ENCODE measurements at regions not wholly inside any gene's neighbourhood (a gene's known extent, or its start where the extent isn't known, plus 50 kb on each side); places are given as distances from the start of the nearest gene placed in this dataset.

DNA sequence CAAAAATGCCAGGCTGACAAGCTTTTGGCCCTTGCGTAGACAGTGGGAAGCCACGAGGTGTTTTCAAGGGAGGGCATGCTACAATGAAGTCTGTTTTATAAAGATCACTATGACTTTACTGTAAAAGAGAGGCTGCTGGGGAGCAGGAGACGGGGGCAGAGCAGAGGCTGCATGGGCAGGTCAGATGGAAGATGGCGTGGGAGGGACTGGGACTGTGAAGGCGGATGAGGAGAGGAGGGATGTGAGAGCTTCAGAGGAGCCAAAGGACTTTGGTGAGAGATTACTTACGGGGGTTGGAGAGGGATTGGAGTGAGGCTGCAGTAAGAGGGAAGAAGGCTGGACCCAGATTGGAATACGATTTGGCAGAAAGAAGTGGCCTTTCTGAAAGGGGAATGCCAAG, 86.6 kb upstream of the PCBD1 start:
- in situ Hi-C loops (cut with MboI; ENCODE audit: low sequenced_read_pairs): no loop called here
- Histone ChIP-seq H3K56ac (ENCODE audit: extremely low read depth, insufficient read depth, low read length) (no peak overlapping the region), H3K9me3 (ENCODE audit: control insufficient read depth, insufficient read depth, low read length) (no peaks in the 10 kb centered on the region), H3K9ac (ENCODE audit: low read depth, low read length) (no peak overlapping the region), H3K18ac (ENCODE audit: low read depth, low read length) (no peak overlapping the region), H4K5ac (ENCODE audit: low read depth, low read length) (no peak overlapping the region), H2AK9ac (replicated peaks; ENCODE audit: low read depth, low read length, poor library complexity) (no peak overlapping the region), H2AFZ (replicated peaks; ENCODE audit: low read length, poor library complexity) (no peak overlapping the region), H3K27me3 (ENCODE audit: control insufficient read depth, insufficient read depth, low read length) (peaks cover 18% of the 10 kb centered on the region), H2BK5ac (ENCODE audit: low read depth, low read length, poor library complexity, severe bottlenecking) (no peak overlapping the region), H3K9me1 (ENCODE audit: insufficient read depth, low read length) (no peaks in the 10 kb centered on the region), H2BK20ac (ENCODE audit: low read depth, low read length) (no peak overlapping the region), H3K4ac (ENCODE audit: low read depth, low read length) (no peak overlapping the region), H3K4me3 (ENCODE audit: insufficient read depth, low read depth, low read length) (no peak overlapping the region), H3K4me2 (ENCODE audit: low read depth, low read length) (no peak overlapping the region), H3K79me1 (ENCODE audit: low read depth in 1 of 2, low read length in 2 of 2) (no peaks in the 10 kb centered on the region), H3K14ac (replicated peaks; ENCODE audit: low read depth, low read length) (no peak overlapping the region), H2BK15ac (ENCODE audit: low read depth, low read length) (no peak overlapping the region), H3K4me1 (ENCODE audit: control insufficient read depth, insufficient read depth, low read length) (no peaks in the 10 kb centered on the region), H3K36me3 (ENCODE audit: control insufficient read depth, insufficient read depth, low read length) (no peaks in the 10 kb centered on the region), H3K23ac (ENCODE audit: low read depth, low read length) (no peak overlapping the region), H3K27ac (ENCODE audit: insufficient read depth, low read length) (no peak overlapping the region), H4K91ac (ENCODE audit: insufficient read depth, low read depth, low read length) (no peak overlapping the region), H4K8ac (ENCODE audit: low read depth in 2 of 2, low read length in 2 of 2) (no peak overlapping the region), H4K20me1 (ENCODE audit: insufficient read depth, low read length) (no peaks in the 10 kb centered on the region), H2BK120ac (ENCODE audit: low read depth, low read length) (no peak overlapping the region), H2AK5ac (ENCODE audit: low read depth, low read length) (no peak overlapping the region)
- TF ChIP-seq CHD1 (IDR thresholded peaks at IDR 0.05; ENCODE audit: low read depth, low read length) (no peak), CTCF (conservative IDR thresholded peaks at IDR 0.05; ENCODE audit: low read depth, low read length) (no peak), ELK1 (IDR thresholded peaks at IDR 0.05; ENCODE audit: borderline replicate concordance, low read depth, low read length) (no peak), USF2 (IDR thresholded peaks at IDR 0.05; ENCODE audit: low read depth, low read length) (no peak), BHLHE40 (IDR thresholded peaks at IDR 0.05; ENCODE audit: low read depth, low read length) (no peak), NFE2L2 (IDR thresholded peaks at IDR 0.05; ENCODE audit: low read depth, low read length) (no peak)
- CTCF ChIA-PET: no interaction called here
- intact Hi-C loops (cut with micrococcal nuclease): no loop called here
- POLR2A ChIA-PET (ENCODE audit: unreplicated experiment): no interaction called here
- dilution Hi-C loops (cut with HindIII; ENCODE audit: low sequenced_read_pairs, unreplicated experiment): no loop called here
- no peak for DNase-seq
- WGBS, 2 experiments (ENCODE audit: extremely low coverage in 2 of 2, insufficient read length in 1 of 2): 0% methylated on average over 1 of the region's 7 CpGs; no CpG with 5 or more reads in 1 of the 2 experiments
- no TSS peak for BruUV-seq (replicated peaks)
- no peak for ATAC-seq (ENCODE audit: low read depth)

Measured in IMR-90 (cell line).